ENCODE measurements at regions not wholly inside any gene's neighbourhood (a gene's known extent, or its start where the extent isn't known, plus 50 kb on each side); places are given as distances from the start of the nearest gene placed in this dataset.
"Not testable (repeated sequence)": the region's sequence is repeated elsewhere in the genome, so short reads cannot be mapped to it uniquely, and the experiment has no call there.

GRCh38 chr2:16379901-16380300 is 285.7 kb downstream of the CYRIA start:
- H3K4me1 Mint-ChIP-seq (ENCODE audit: low read depth in 2 of 2); H3K9me3 Mint-ChIP-seq; DNase-seq; H3K27ac Mint-ChIP-seq; H3K27me3 Mint-ChIP-seq; ATAC-seq (replicated peaks); H3K4me3 Mint-ChIP-seq; H3K36me3 Mint-ChIP-seq (ENCODE audit: insufficient read depth): not testable (repeated sequence)

- H3K4me1 Mint-ChIP-seq (ENCODE audit: low read depth in 2 of 2); ATAC-seq (replicated peaks); H3K9me3 Mint-ChIP-seq; H3K36me3 Mint-ChIP-seq (ENCODE audit: insufficient read depth); H3K27ac Mint-ChIP-seq; H3K4me3 Mint-ChIP-seq; DNase-seq; H3K27me3 Mint-ChIP-seq: not testable (repeated sequence)
Measured at GRCh38 chr2:16379061-16379460, 286.6 kb downstream of the CYRIA start.

GRCh38 chr2:16378031-16378430 is 287.6 kb downstream of the CYRIA start:
- Mint-ChIP-seq H3K27me3 (no peaks in the 10 kb centered on the region), H3K9me3 (no peaks in the 10 kb centered on the region), H3K36me3 (ENCODE audit: insufficient read depth) (no peaks in the 10 kb centered on the region), H3K4me1 (ENCODE audit: low read depth in 2 of 2) (no peaks in the 10 kb centered on the region), H3K27ac (no peak overlapping the region), H3K4me3 (no peak overlapping the region)
- DNase-seq (no peak), ATAC-seq (replicated peaks) (no peak)

GRCh38 chr2:16375981-16376380 is 289.7 kb downstream of the CYRIA start:
- Mint-ChIP-seq H3K27me3 (no peaks in the 10 kb centered on the region), H3K4me3 (no peak overlapping the region), H3K4me1 (ENCODE audit: low read depth in 2 of 2) (no peaks in the 10 kb centered on the region), H3K27ac (no peak overlapping the region), H3K9me3 (no peaks in the 10 kb centered on the region), H3K36me3 (ENCODE audit: insufficient read depth) (no peaks in the 10 kb centered on the region)
- ATAC-seq (replicated peaks) (no peak), DNase-seq (no peak)

GRCh38 chr2:16375351-16375750 is 290.3 kb downstream of the CYRIA start:
- H3K27me3 Mint-ChIP-seq = no peaks in the 10 kb centered on the region
- no peak overlapping the region for H3K27ac Mint-ChIP-seq
- H3K4me3 Mint-ChIP-seq = no peak overlapping the region

GRCh38 chr2:16374671-16375070 is 291.0 kb downstream of the CYRIA start:
- H3K9me3 Mint-ChIP-seq = no peaks in the 10 kb centered on the region
- H3K27ac Mint-ChIP-seq = no peak overlapping the region
- H3K36me3 Mint-ChIP-seq (ENCODE audit: insufficient read depth) = no peaks in the 10 kb centered on the region
- DNase-seq = no peak
- ATAC-seq (replicated peaks) = no peak
- H3K4me1 Mint-ChIP-seq (ENCODE audit: low read depth in 2 of 2) = no peaks in the 10 kb centered on the region
- H3K27me3 Mint-ChIP-seq = no peaks in the 10 kb centered on the region
- no peak overlapping the region for H3K4me3 Mint-ChIP-seq

More at GRCh38 chr2:16375351-16375750, 290.3 kb downstream of the CYRIA start:
- H3K36me3 Mint-ChIP-seq (ENCODE audit: insufficient read depth) = no peaks in the 10 kb centered on the region
- DNase-seq (no peak), ATAC-seq (replicated peaks) (no peak)
- H3K4me1 Mint-ChIP-seq (ENCODE audit: low read depth in 2 of 2) = no peaks in the 10 kb centered on the region
- no peaks in the 10 kb centered on the region for H3K9me3 Mint-ChIP-seq

GRCh38 chr2:16373341-16373740 is 292.3 kb downstream of the CYRIA start:
- Mint-ChIP-seq H3K9me3 (no peaks in the 10 kb centered on the region), H3K27ac (no peak overlapping the region), H3K27me3 (no peaks in the 10 kb centered on the region), H3K4me3 (no peak overlapping the region), H3K4me1 (ENCODE audit: low read depth in 2 of 2) (no peaks in the 10 kb centered on the region), H3K36me3 (ENCODE audit: insufficient read depth) (no peaks in the 10 kb centered on the region)
- DNase-seq = no peak
- no peak for ATAC-seq (replicated peaks)

- Mint-ChIP-seq H3K9me3 (no peaks in the 10 kb centered on the region), H3K4me1 (ENCODE audit: low read depth in 2 of 2) (no peaks in the 10 kb centered on the region), H3K27me3 (no peaks in the 10 kb centered on the region), H3K27ac (no peak overlapping the region), H3K36me3 (ENCODE audit: insufficient read depth) (no peaks in the 10 kb centered on the region), H3K4me3 (no peak overlapping the region)
- no peak for ATAC-seq (replicated peaks)
- DNase-seq = no peak
Measured at GRCh38 chr2:16371751-16372150, 293.9 kb downstream of the CYRIA start.

GRCh38 chr2:16368951-16369350 is 296.7 kb downstream of the CYRIA start:
- H3K4me3 Mint-ChIP-seq = no peak overlapping the region
- H3K4me1 Mint-ChIP-seq (ENCODE audit: low read depth in 2 of 2) = no peaks in the 10 kb centered on the region
- no peaks in the 10 kb centered on the region for H3K27me3 Mint-ChIP-seq
- H3K36me3 Mint-ChIP-seq (ENCODE audit: insufficient read depth) = no peaks in the 10 kb centered on the region
- ATAC-seq (replicated peaks) (no peak), DNase-seq (no peak)
- no peaks in the 10 kb centered on the region for H3K9me3 Mint-ChIP-seq
- no peak overlapping the region for H3K27ac Mint-ChIP-seq

GRCh38 chr2:16368328-16368727 is 297.3 kb downstream of the CYRIA start:
- Mint-ChIP-seq H3K4me3 (no peak overlapping the region), H3K4me1 (ENCODE audit: low read depth in 2 of 2) (no peaks in the 10 kb centered on the region), H3K9me3 (no peaks in the 10 kb centered on the region), H3K27ac (no peak overlapping the region), H3K27me3 (no peaks in the 10 kb centered on the region), H3K36me3 (ENCODE audit: insufficient read depth) (no peaks in the 10 kb centered on the region)
- DNase-seq (no peak), ATAC-seq (replicated peaks) (no peak)

GRCh38 chr2:16365366-16365765 is 300.3 kb downstream of the CYRIA start:
- DNase-seq = no peak
- H3K27me3 Mint-ChIP-seq = no peaks in the 10 kb centered on the region
- H3K27ac Mint-ChIP-seq = no peak overlapping the region
- no peaks in the 10 kb centered on the region for H3K36me3 Mint-ChIP-seq (ENCODE audit: insufficient read depth)
- H3K4me3 Mint-ChIP-seq = no peak overlapping the region
- no peaks in the 10 kb centered on the region for H3K4me1 Mint-ChIP-seq (ENCODE audit: low read depth in 2 of 2)
- no peak for ATAC-seq (replicated peaks)
- no peaks in the 10 kb centered on the region for H3K9me3 Mint-ChIP-seq

GRCh38 chr2:16363581-16363980 is 302.1 kb downstream of the CYRIA start:
- H3K27me3 Mint-ChIP-seq = no peaks in the 10 kb centered on the region

GRCh38 chr2:16362611-16363010 is 303.0 kb downstream of the CYRIA start:
- ATAC-seq (replicated peaks) = no peak
- Mint-ChIP-seq H3K4me3 (no peak overlapping the region), H3K36me3 (ENCODE audit: insufficient read depth) (no peaks in the 10 kb centered on the region), H3K27ac (no peak overlapping the region), H3K27me3 (no peaks in the 10 kb centered on the region), H3K4me1 (ENCODE audit: low read depth in 2 of 2) (no peaks in the 10 kb centered on the region), H3K9me3 (no peaks in the 10 kb centered on the region)
- DNase-seq = no peak

More at GRCh38 chr2:16363581-16363980, 302.1 kb downstream of the CYRIA start:
- no peaks in the 10 kb centered on the region for H3K9me3 Mint-ChIP-seq
- no peaks in the 10 kb centered on the region for H3K4me1 Mint-ChIP-seq (ENCODE audit: low read depth in 2 of 2)
- H3K4me3 Mint-ChIP-seq = no peak overlapping the region
- DNase-seq (no peak), ATAC-seq (replicated peaks) (no peak)
- no peaks in the 10 kb centered on the region for H3K36me3 Mint-ChIP-seq (ENCODE audit: insufficient read depth)
- no peak overlapping the region for H3K27ac Mint-ChIP-seq

- Mint-ChIP-seq H3K9me3 (no peaks in the 10 kb centered on the region), H3K27me3 (no peaks in the 10 kb centered on the region), H3K36me3 (ENCODE audit: insufficient read depth) (no peaks in the 10 kb centered on the region), H3K4me1 (ENCODE audit: low read depth in 2 of 2) (no peaks in the 10 kb centered on the region), H3K4me3 (no peak overlapping the region), H3K27ac (no peak overlapping the region)
- DNase-seq (no peak), ATAC-seq (replicated peaks) (no peak)
Measured at GRCh38 chr2:16361261-16361995, 304.2 kb downstream of the CYRIA start.

GRCh38 chr2:16359961-16360360 is 305.7 kb downstream of the CYRIA start:
- no peak overlapping the region for H3K27ac Mint-ChIP-seq
- no peaks in the 10 kb centered on the region for H3K27me3 Mint-ChIP-seq
- no peak for ATAC-seq (replicated peaks)
- no peak overlapping the region for H3K4me3 Mint-ChIP-seq
- DNase-seq = no peak
- H3K36me3 Mint-ChIP-seq (ENCODE audit: insufficient read depth) = no peaks in the 10 kb centered on the region
- no peaks in the 10 kb centered on the region for H3K9me3 Mint-ChIP-seq
- H3K4me1 Mint-ChIP-seq (ENCODE audit: low read depth in 2 of 2) = no peaks in the 10 kb centered on the region

Data from effector memory CD8-positive, alpha-beta T cell (primary cell).